ENCODE measurements at regions not wholly inside any gene's neighbourhood (a gene's known extent, or its start where the extent isn't known, plus 50 kb on each side); places are given as distances from the start of the nearest gene placed in this dataset.

DNA sequence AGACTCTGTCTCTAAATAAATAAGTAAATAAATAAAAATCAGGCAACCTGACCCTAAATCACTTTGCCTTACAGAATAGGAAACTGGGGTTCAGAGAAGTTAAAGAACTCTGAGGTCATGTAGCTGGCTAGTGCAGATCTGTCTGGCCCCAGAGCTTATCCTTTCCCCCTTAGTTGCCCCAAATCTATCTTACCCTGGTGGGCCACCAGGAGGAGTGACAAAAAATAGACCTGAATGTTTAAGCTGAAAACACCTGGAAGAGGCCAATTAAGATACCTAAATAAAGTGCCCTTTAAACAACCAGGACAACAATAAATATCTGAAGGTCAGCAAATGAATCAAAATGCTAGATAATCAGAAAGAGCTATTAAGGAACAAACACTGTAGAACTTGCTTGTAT is 59.7 kb downstream of the TEX35 start:
- no peak overlapping the region for H3K4me3 ChIP-seq (ENCODE audit: low read depth, low read length)
- TF ChIP-seq, protein P1, sequence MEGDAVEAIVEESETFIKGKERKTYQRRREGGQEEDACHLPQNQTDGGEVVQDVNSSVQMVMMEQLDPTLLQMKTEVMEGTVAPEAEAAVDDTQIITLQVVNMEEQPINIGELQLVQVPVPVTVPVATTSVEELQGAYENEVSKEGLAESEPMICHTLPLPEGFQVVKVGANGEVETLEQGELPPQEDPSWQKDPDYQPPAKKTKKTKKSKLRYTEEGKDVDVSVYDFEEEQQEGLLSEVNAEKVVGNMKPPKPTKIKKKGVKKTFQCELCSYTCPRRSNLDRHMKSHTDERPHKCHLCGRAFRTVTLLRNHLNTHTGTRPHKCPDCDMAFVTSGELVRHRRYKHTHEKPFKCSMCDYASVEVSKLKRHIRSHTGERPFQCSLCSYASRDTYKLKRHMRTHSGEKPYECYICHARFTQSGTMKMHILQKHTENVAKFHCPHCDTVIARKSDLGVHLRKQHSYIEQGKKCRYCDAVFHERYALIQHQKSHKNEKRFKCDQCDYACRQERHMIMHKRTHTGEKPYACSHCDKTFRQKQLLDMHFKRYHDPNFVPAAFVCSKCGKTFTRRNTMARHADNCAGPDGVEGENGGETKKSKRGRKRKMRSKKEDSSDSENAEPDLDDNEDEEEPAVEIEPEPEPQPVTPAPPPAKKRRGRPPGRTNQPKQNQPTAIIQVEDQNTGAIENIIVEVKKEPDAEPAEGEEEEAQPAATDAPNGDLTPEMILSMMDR (IDR thresholded peaks at IDR 0.05; ENCODE audit: low read depth, low read length, missing control alignments), result no peak
- in situ Hi-C loops (cut with HindIII; ENCODE audit: low sequenced_read_pairs), result no loop called here
- DNase-seq (ENCODE audit: low read depth), result no peak

DNA sequence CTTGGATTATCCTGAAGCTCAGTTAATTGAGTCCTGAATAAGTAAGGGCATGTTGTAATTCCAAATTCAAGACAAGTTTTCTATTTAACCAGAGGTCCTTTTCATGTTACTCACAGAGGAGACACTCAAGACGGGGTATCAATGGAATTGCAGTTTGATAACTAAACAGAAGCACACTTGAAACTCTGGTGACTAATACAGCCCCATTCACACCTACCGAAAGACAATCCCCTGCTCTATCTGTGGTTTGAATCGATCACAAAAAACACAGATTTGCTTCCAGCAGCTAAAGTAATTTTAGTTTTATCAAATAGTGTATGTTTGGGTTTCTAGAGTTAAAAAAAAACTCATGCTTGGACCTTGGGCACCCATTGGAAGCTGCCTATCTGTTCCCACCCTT is 60.4 kb downstream of the TEX35 start:
- no peak for DNase-seq (ENCODE audit: low read depth)
- H3K4me3 ChIP-seq (ENCODE audit: low read depth, low read length), result no peak overlapping the region
- TF ChIP-seq, protein P1 (IDR thresholded peaks at IDR 0.05; ENCODE audit: low read depth, low read length, missing control alignments), result no peak
- in situ Hi-C loops (cut with HindIII; ENCODE audit: low sequenced_read_pairs), result no loop called here

DNA sequence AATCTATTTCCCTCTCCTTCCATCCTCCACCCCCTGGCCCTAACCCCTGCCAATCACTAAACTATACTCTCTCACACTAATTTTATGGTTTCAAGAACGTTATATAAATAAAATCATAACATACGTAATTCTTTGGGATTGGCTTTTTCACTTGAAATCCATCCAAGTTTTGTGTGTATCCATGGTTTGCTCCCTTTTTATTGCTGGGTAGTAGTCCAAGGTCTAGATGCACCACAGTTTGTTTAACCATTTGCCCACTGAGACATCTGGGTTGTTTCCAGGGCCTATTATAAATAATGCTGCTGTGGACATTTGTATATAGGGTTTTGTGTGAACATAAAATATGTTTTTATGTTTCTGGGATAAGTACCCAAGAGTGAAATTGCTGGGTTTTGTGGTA is 61.4 kb downstream of the TEX35 start:
- no peak for DNase-seq (ENCODE audit: low read depth)
- in situ Hi-C loops (cut with HindIII; ENCODE audit: low sequenced_read_pairs), result no loop called here
- H3K4me3 ChIP-seq (ENCODE audit: low read depth, low read length), result no peak overlapping the region
- TF ChIP-seq, protein P1 (IDR thresholded peaks at IDR 0.05; ENCODE audit: low read depth, low read length, missing control alignments), result no peak

DNA sequence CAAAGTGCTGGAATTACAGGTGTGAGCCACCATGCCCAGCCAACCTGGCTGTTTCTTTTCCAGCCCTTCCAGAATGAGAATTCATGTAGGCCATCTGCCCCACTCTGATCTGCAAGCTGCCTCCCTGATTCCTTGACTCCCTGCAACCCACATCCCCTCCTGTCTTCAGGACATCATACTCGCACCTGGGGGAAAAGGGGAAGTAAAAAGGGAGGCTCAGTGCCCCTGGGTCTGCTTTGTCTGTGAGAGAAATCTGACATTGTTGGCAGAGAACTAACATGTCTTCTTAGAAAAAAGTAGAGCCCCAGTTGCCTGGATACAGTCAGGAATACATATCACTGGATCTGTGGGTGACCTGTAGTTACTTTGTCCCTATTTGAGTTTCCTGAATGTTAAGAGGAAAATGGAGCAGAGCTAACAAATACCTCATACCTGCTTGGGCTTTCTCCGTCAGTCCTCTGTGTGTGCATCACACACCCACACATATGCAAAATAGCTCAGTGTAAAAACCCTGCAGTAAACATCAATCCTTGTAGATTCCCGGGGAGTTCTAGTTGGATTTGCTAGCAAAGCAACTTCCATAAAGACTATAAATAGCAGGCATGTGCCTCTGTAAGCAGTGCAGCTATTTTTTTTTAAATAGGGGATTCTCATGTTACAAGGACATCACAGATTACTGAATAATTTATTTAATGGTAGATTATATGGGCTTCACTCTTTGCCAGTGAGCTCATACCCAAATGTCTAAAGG is 62.9 kb downstream of the TEX35 start:
- TF ChIP-seq, protein P1 (IDR thresholded peaks at IDR 0.05; ENCODE audit: low read depth, low read length, missing control alignments), result no peak
- in situ Hi-C loops (cut with HindIII; ENCODE audit: low sequenced_read_pairs), result no loop called here
- H3K4me3 ChIP-seq (ENCODE audit: low read depth, low read length), result no peak overlapping the region
- no peak for DNase-seq (ENCODE audit: low read depth)

DNA sequence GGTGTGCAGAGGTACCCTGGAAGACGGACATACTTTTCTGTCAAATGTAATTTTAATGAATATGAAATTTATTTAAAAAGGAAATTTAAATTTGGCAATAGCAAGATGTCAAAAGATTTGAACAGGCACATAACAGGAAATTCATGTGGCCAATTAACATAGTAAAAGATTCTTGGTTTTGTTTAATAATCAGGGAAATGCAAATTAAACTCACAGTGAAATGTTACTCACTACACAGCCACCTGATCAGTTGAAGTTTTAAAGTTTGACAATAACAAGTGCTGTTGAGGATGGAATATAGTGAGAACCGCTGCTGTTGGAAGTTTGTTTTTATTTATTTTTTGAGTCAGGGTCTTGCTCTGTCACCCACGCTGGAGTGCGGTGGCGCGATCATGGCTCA is 63.9 kb downstream of the TEX35 start:
- DNase-seq (ENCODE audit: low read depth), result no peak
- in situ Hi-C loops (cut with HindIII; ENCODE audit: low sequenced_read_pairs), result no loop called here
- TF ChIP-seq, protein P1 (IDR thresholded peaks at IDR 0.05; ENCODE audit: low read depth, low read length, missing control alignments), result no peak
- no peak overlapping the region for H3K4me3 ChIP-seq (ENCODE audit: low read depth, low read length)

DNA sequence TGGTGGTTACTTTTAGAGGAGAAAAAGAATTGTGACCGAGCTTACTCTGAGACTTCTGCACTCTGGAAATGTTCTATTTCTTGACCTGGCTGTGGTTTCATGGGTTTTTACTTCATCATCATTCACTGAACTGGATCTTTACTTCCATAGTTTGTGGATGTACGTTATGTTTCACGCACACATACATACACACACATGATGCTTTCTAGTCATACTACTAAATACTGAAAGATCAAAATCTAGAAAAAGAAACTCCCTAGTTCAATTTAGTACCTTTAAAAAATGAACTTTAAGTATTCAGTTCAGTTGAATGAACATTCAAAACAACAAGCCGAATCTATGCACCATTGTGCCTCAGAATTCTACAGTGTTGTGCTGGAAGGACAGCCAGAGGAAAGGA is 65.0 kb downstream of the TEX35 start:
- in situ Hi-C loops (cut with HindIII; ENCODE audit: low sequenced_read_pairs), result no loop called here
- no peak overlapping the region for H3K4me3 ChIP-seq (ENCODE audit: low read depth, low read length)
- TF ChIP-seq, protein P1 (IDR thresholded peaks at IDR 0.05; ENCODE audit: low read depth, low read length, missing control alignments), result no peak

More for the DNA sequence above, 65.0 kb downstream of the TEX35 start:
- DNase-seq (ENCODE audit: low read depth), result no peak

Data from astrocyte of the cerebellum (primary cell).